Nephron progenitor cell (in vitro differentiated cells): ENCODE measurements at regions not wholly inside any gene's neighbourhood (a gene's known extent, or its start where the extent isn't known, plus 50 kb on each side); places are given as distances from the start of the nearest gene placed in this dataset.
A peak's percentile ranks its signal among the peaks of the same experiment; 100 is the strongest.

ENCODE experiments used
- DNase-seq: peaks from one replicate; pipeline ENCODE4 v3.0.0; 2021
- H3K27ac Mint-ChIP-seq: 2 replicates; pipeline ENCODE4 v1.8.0; 2021; ENCODE audit warnings: mild to moderate bottlenecking, moderate library complexity, mixed read lengths
- H3K27me3 Mint-ChIP-seq: 2 replicates; pipeline ENCODE4 v1.8.0; 2021; ENCODE audit warnings: mild to moderate bottlenecking, low read depth, mixed read lengths; ENCODE audit not compliant: poor library complexity
- H3K36me3 Mint-ChIP-seq: 2 replicates; pipeline ENCODE4 v1.8.0; 2021; ENCODE audit warnings: low read depth, mixed read lengths
- H3K4me1 Mint-ChIP-seq: 2 replicates; pipeline ENCODE4 v1.8.0; 2021; ENCODE audit warnings: mixed read lengths
- H3K4me3 Mint-ChIP-seq: 2 replicates; pipeline ENCODE4 v1.8.0; 2021; ENCODE audit warnings: mild to moderate bottlenecking, moderate library complexity, mixed read lengths
- H3K9me3 Mint-ChIP-seq: 2 replicates; pipeline ENCODE4 v1.8.0; 2021; ENCODE audit warnings: mild to moderate bottlenecking, moderate library complexity, mixed read lengths
- CTCF ChIP-seq: fragments of 200-600 bp; sonication (generic); IDR thresholded peaks from 2 replicates; pipeline ENCODE4 v1.5.0; 2021; ENCODE audit warnings: antibody characterized with exemption

- Mint-ChIP-seq H3K36me3 (no peaks in the 10 kb centered on the region), H3K9me3 (no peaks in the 10 kb centered on the region), H3K4me3 (no peak overlapping the region), H3K27ac (no peak overlapping the region), H3K27me3 (peaks cover 11% of the 10 kb centered on the region), H3K4me1 (no peaks in the 10 kb centered on the region)
- no peak for TF ChIP-seq CTCF
- DNase-seq, result peak; percentile 8
Observed at GRCh38 chr2:21812766-21813165, 689.0 kb downstream of the TDRD15 start.

GRCh38 chr2:21814588-21815149 lies 690.9 kb downstream of the TDRD15 start:
- Mint-ChIP-seq H3K27ac (no peak overlapping the region), H3K4me1 (no peaks in the 10 kb centered on the region)
- DNase-seq, result no peak

GRCh38 chr2:21818212-21818795 lies 694.5 kb downstream of the TDRD15 start:
- H3K4me3 Mint-ChIP-seq, result no peak overlapping the region
- no peak for DNase-seq
- H3K27me3 Mint-ChIP-seq, result peaks cover 8% of the 10 kb centered on the region
- H3K36me3 Mint-ChIP-seq, result no peaks in the 10 kb centered on the region
- no peaks in the 10 kb centered on the region for H3K9me3 Mint-ChIP-seq
- TF ChIP-seq CTCF, result no peak
- H3K27ac Mint-ChIP-seq, result no peak overlapping the region
- no peaks in the 10 kb centered on the region for H3K4me1 Mint-ChIP-seq

More at GRCh38 chr2:21814588-21815149, 690.9 kb downstream of the TDRD15 start:
- Mint-ChIP-seq H3K9me3 (no peaks in the 10 kb centered on the region), H3K4me3 (no peak overlapping the region), H3K27me3 (peaks cover 16% of the 10 kb centered on the region), H3K36me3 (no peaks in the 10 kb centered on the region)
- no peak for TF ChIP-seq CTCF

- DNase-seq, result no peak
- Mint-ChIP-seq H3K4me3 (no peak overlapping the region), H3K36me3 (no peaks in the 10 kb centered on the region), H3K27me3 (peaks cover 8% of the 10 kb centered on the region), H3K27ac (no peak overlapping the region), H3K9me3 (no peaks in the 10 kb centered on the region), H3K4me1 (no peaks in the 10 kb centered on the region)
- TF ChIP-seq CTCF, result no peak
Observed at GRCh38 chr2:21819454-21819853, 695.7 kb downstream of the TDRD15 start.

GRCh38 chr2:21820271-21820670 lies 696.5 kb downstream of the TDRD15 start:
- Mint-ChIP-seq H3K9me3 (no peaks in the 10 kb centered on the region), H3K36me3 (no peaks in the 10 kb centered on the region), H3K27ac (no peak overlapping the region), H3K4me1 (no peaks in the 10 kb centered on the region), H3K4me3 (no peak overlapping the region), H3K27me3 (peaks cover 8% of the 10 kb centered on the region)
- no peak for TF ChIP-seq CTCF
- DNase-seq, result no peak

GRCh38 chr2:21821672-21822227 lies 698.0 kb downstream of the TDRD15 start:
- no peak overlapping the region for H3K27ac Mint-ChIP-seq
- H3K27me3 Mint-ChIP-seq, result peaks cover 8% of the 10 kb centered on the region
- H3K4me3 Mint-ChIP-seq, result no peak overlapping the region
- no peaks in the 10 kb centered on the region for H3K36me3 Mint-ChIP-seq
- no peaks in the 10 kb centered on the region for H3K9me3 Mint-ChIP-seq
- DNase-seq, result no peak
- no peak for TF ChIP-seq CTCF
- no peaks in the 10 kb centered on the region for H3K4me1 Mint-ChIP-seq
